ENCODE measurements at regions not wholly inside any gene's neighbourhood (a gene's known extent, or its start where the extent isn't known, plus 50 kb on each side); places are given as distances from the start of the nearest gene placed in this dataset.
"Not testable (repeated sequence)": the region's sequence is repeated elsewhere in the genome, so short reads cannot be mapped to it uniquely, and the experiment has no call there.

- DNase-seq: no peak
Measured at GRCh38 chr4:58359590-58359989, 1249.4 kb upstream of the IGFBP7 start.

- no peak for DNase-seq
Measured at GRCh38 chr4:58357947-58358346, 1247.8 kb upstream of the IGFBP7 start.

GRCh38 chr4:58325070-58325469, 1214.9 kb upstream of the IGFBP7 start:
- no peak for DNase-seq

GRCh38 chr4:58313444-58313843, 1203.3 kb upstream of the IGFBP7 start:
- DNase-seq: no peak

GRCh38 chr4:58303456-58303855, 1193.3 kb upstream of the IGFBP7 start:
- no peak for DNase-seq

GRCh38 chr4:58301376-58301999, 1191.3 kb upstream of the IGFBP7 start:
- no peak for DNase-seq

- no peak for DNase-seq
Measured at GRCh38 chr4:58286335-58286734, 1176.2 kb upstream of the IGFBP7 start.

GRCh38 chr4:58280928-58281327, 1170.7 kb upstream of the IGFBP7 start:
- not testable (repeated sequence) for DNase-seq

GRCh38 chr4:58275856-58276255, 1165.7 kb upstream of the IGFBP7 start:
- DNase-seq: no peak

- no peak for DNase-seq
Measured at GRCh38 chr4:58274553-58274952, 1164.4 kb upstream of the IGFBP7 start.

- DNase-seq: no peak
Measured at GRCh38 chr4:58272311-58272710, 1162.1 kb upstream of the IGFBP7 start.

- DNase-seq: no peak
Measured at GRCh38 chr4:58265734-58266133, 1155.5 kb upstream of the IGFBP7 start.

- DNase-seq: no peak
Measured at GRCh38 chr4:58261526-58261925, 1151.3 kb upstream of the IGFBP7 start.

- DNase-seq: no peak
Measured at GRCh38 chr4:58254291-58254690, 1144.1 kb upstream of the IGFBP7 start.

GRCh38 chr4:58252656-58253055, 1142.5 kb upstream of the IGFBP7 start:
- no peak for DNase-seq

GRCh38 chr4:58247792-58248191, 1137.6 kb upstream of the IGFBP7 start:
- no peak for DNase-seq

GRCh38 chr4:58225460-58225859, 1115.3 kb upstream of the IGFBP7 start:
- DNase-seq: no peak

GRCh38 chr4:58219179-58219578, 1109.0 kb upstream of the IGFBP7 start:
- DNase-seq: no peak

- no peak for DNase-seq
Measured at GRCh38 chr4:58216461-58216860, 1106.3 kb upstream of the IGFBP7 start.

GRCh38 chr4:58214376-58214775, 1104.2 kb upstream of the IGFBP7 start:
- DNase-seq: no peak

GRCh38 chr4:58209551-58209950, 1099.4 kb upstream of the IGFBP7 start:
- no peak for DNase-seq

- no peak for DNase-seq
Measured at GRCh38 chr4:58209001-58209400, 1098.8 kb upstream of the IGFBP7 start.

GRCh38 chr4:58205446-58206235, 1095.5 kb upstream of the IGFBP7 start:
- no peak for DNase-seq

- no peak for DNase-seq
Measured at GRCh38 chr4:58192217-58192616, 1082.0 kb upstream of the IGFBP7 start.

GRCh38 chr4:58191109-58191508, 1080.9 kb upstream of the IGFBP7 start:
- DNase-seq: no peak
